MM.1S (cell line): ENCODE measurements at regions not wholly inside any gene's neighbourhood (a gene's known extent, or its start where the extent isn't known, plus 50 kb on each side); places are given as distances from the start of the nearest gene placed in this dataset.
A peak's percentile ranks its signal among the peaks of the same experiment; 100 is the strongest.

Source experiments
- DNase-seq: peaks from one replicate; pipeline ENCODE4 v3.0.0-alpha.2; 2015
- H2AFZ ChIP-seq: fragments of 300-600 bp; sonication (generic); 2 replicates; pipeline ENCODE4 v1.6.0; 2016; ENCODE audit warnings: antibody characterized with exemption, low read length
- H3F3A ChIP-seq: fragments of 300-600 bp; sonication (generic); 2 replicates; pipeline ENCODE4 v1.6.1; 2016; ENCODE audit warnings: mild to moderate bottlenecking, antibody characterized with exemption, low read length, moderate library complexity, mixed read lengths; ENCODE audit not compliant: insufficient read depth
- H3K27ac ChIP-seq: fragments of 300-600 bp; sonication (generic); 2 replicates; pipeline ENCODE4 v1.5.1; 2016; ENCODE audit warnings: mild to moderate bottlenecking, low read length
- H3K27me3 ChIP-seq: fragments of 300-600 bp; sonication (generic); replicated peaks from 2 replicates; pipeline ENCODE4 v1.6.0; 2016; ENCODE audit warnings: low read length; ENCODE audit not compliant: insufficient read depth
- H3K36me3 ChIP-seq: fragments of 300-600 bp; sonication (generic); replicated peaks from 2 replicates; pipeline ENCODE4 v1.6.1; 2016; ENCODE audit warnings: mild to moderate bottlenecking, low read length, mixed read lengths; ENCODE audit not compliant: insufficient read depth
- H3K4me1 ChIP-seq: fragments of 300-600 bp; sonication (generic); 2 replicates; pipeline ENCODE4 v1.6.1; 2016; ENCODE audit warnings: low read length, mixed read lengths
- H3K4me2 ChIP-seq: fragments of 300-600 bp; sonication (generic); 2 replicates; pipeline ENCODE4 v1.6.0; 2016; ENCODE audit warnings: low read depth, low read length
- H3K4me3 ChIP-seq: fragments of 300-600 bp; sonication (generic); 2 replicates; pipeline ENCODE4 v1.5.1; 2016; ENCODE audit warnings: low read length, mixed read lengths
- H3K79me2 ChIP-seq: fragments of 300-600 bp; sonication (generic); 2 replicates; pipeline ENCODE4 v1.6.1; 2016; ENCODE audit warnings: mixed run types, low read length, mixed read lengths
- H3K9ac ChIP-seq: fragments of 300-600 bp; sonication (generic); 2 replicates; pipeline ENCODE4 v1.6.1; 2016; ENCODE audit warnings: low read length, mixed read lengths
- H3K9me2 ChIP-seq: fragments of 300-600 bp; sonication (generic); replicated peaks from 2 replicates; pipeline ENCODE4 v1.6.1; 2016; ENCODE audit warnings: mild to moderate bottlenecking, low read length, mixed read lengths; ENCODE audit not compliant: insufficient read depth
- H3K9me3 ChIP-seq: fragments of 300-600 bp; sonication (generic); replicated peaks from 2 replicates; pipeline ENCODE4 v1.6.1; 2016; ENCODE audit warnings: mild to moderate bottlenecking, low read length, mixed read lengths; ENCODE audit not compliant: insufficient read depth
- H4K20me1 ChIP-seq: fragments of 300-600 bp; sonication (generic); 2 replicates; pipeline ENCODE4 v1.6.1; 2016; ENCODE audit warnings: mild to moderate bottlenecking, low read length, moderate library complexity, mixed read lengths; ENCODE audit not compliant: insufficient read depth
- EZH2 ChIP-seq: fragments of 300-600 bp; sonication (generic); optimal IDR thresholded peaks from 2 replicates; pipeline ENCODE3; 2017; ENCODE audit warnings: low read depth, mild to moderate bottlenecking, antibody characterized with exemption, low read length, mixed read lengths
- EZH2phosphoT487 ChIP-seq: fragments of 300-600 bp; sonication (generic); IDR thresholded peaks from 2 replicates; pipeline ENCODE4 v1.6.1; 2018; ENCODE audit warnings: antibody characterized with exemption, low read length
- TF ChIP-seq, protein P1 (sequence below): fragments of 300-600 bp; sonication (generic); IDR thresholded peaks from 2 replicates; pipeline ENCODE4 v1.5.1; 2016; ENCODE audit warnings: antibody characterized with exemption, low read length, mixed read lengths

DNA sequence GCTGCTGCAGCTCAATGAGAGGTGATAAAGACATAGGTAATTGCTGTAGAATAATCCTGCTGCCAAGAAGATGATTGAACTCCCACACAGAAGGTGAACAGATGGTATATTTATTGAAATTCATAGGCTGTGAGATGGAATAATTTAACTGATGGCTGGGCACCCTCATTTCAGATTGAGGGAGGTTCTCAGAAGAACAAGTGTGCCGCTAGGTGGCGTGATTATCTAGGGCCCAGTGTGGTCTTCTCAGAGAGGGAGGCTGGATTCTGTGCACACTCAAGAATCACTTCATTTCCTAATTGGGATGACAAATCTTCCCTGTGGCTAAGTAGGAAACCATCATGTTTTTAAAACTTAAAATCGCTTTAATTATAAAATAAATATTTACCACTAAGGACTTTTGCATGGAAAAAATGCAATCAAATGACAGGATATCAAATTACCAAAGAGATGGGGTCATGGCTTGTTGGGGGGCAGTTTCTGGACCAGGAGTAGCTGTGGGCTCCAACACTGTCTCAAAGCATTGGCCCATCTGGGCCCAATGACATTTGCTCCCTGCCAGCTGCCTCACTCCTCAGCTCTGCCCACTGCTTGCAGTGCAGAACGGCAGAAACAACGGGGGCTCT, 132.3 kb downstream of the SNAPC1 start:
- Histone ChIP-seq H3K9ac (no peak overlapping the region), H3K27me3 (no peaks in the 10 kb centered on the region), H3K4me1 (no peaks in the 10 kb centered on the region), H3K79me2 (no peaks in the 10 kb centered on the region), H2AFZ (no peak overlapping the region), H3K4me2 (no peak overlapping the region), H3K4me3 (no peak overlapping the region), H3K27ac (no peak overlapping the region), H3K9me3 (no peaks in the 10 kb centered on the region), H3F3A (no peaks in the 10 kb centered on the region), H3K36me3 (no peaks in the 10 kb centered on the region), H4K20me1 (no peaks in the 10 kb centered on the region), H3K9me2 (no peaks in the 10 kb centered on the region)
- DNase-seq: peak; percentile 9
- TF ChIP-seq, protein P1, sequence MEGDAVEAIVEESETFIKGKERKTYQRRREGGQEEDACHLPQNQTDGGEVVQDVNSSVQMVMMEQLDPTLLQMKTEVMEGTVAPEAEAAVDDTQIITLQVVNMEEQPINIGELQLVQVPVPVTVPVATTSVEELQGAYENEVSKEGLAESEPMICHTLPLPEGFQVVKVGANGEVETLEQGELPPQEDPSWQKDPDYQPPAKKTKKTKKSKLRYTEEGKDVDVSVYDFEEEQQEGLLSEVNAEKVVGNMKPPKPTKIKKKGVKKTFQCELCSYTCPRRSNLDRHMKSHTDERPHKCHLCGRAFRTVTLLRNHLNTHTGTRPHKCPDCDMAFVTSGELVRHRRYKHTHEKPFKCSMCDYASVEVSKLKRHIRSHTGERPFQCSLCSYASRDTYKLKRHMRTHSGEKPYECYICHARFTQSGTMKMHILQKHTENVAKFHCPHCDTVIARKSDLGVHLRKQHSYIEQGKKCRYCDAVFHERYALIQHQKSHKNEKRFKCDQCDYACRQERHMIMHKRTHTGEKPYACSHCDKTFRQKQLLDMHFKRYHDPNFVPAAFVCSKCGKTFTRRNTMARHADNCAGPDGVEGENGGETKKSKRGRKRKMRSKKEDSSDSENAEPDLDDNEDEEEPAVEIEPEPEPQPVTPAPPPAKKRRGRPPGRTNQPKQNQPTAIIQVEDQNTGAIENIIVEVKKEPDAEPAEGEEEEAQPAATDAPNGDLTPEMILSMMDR: peak; percentile 52
- TF ChIP-seq EZH2 (no peak), EZH2phosphoT487 (no peak)

DNA sequence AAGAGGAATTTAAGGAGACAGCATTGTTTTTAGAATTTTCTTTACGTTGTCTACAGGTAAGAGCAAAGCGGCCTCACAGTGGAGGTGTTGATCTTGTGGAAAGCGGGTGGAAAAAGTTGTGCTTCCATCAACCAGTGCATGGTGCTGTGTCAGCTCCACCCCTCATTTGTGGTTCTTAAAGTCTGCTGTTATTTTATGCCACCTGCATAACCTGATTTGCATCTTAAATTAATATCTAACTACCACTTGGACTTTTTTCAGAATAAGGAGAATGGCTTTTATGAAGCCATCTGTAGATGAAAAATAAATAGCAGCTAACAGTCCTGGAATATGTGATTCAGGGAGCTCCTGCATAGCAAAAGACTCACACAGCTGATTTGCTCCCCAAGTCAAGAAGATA, 135.1 kb downstream of the SNAPC1 start:
- no peaks in the 10 kb centered on the region for H3K36me3 ChIP-seq
- H3K9ac ChIP-seq: no peak overlapping the region
- H2AFZ ChIP-seq: no peak overlapping the region
- no peak for TF ChIP-seq EZH2
- no peaks in the 10 kb centered on the region for H3F3A ChIP-seq
- no peak overlapping the region for H3K27ac ChIP-seq
- H3K4me1 ChIP-seq: no peaks in the 10 kb centered on the region
- no peak for DNase-seq
- no peaks in the 10 kb centered on the region for H3K27me3 ChIP-seq
- no peaks in the 10 kb centered on the region for H3K9me3 ChIP-seq
- no peak overlapping the region for H3K4me3 ChIP-seq
- no peaks in the 10 kb centered on the region for H3K9me2 ChIP-seq
- H4K20me1 ChIP-seq: no peaks in the 10 kb centered on the region
- H3K79me2 ChIP-seq: no peaks in the 10 kb centered on the region
- H3K4me2 ChIP-seq: no peak overlapping the region

DNA sequence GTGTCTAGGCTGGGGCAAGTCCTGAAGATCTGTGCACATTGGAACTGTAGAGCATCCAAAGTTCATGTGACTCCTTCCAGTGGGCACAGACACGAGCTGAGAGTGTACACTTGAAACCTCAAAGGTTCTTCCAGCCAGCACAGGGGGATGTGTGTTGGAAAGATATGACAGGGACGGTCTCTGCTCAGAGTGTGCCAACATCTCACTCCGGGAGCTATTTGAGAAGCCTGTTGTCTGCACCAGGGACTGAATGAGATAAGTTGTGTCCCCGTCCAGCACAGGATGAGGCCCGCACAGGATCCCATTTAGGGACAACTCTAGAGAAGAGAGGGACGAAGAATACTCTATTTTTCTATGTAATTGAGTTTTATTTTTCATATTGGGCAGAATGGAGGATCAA, 136.3 kb downstream of the SNAPC1 start:
- Histone ChIP-seq H3K4me1 (no peaks in the 10 kb centered on the region), H3K36me3 (no peaks in the 10 kb centered on the region), H3F3A (no peaks in the 10 kb centered on the region), H3K4me3 (no peak overlapping the region), H3K79me2 (no peaks in the 10 kb centered on the region), H3K9me2 (no peaks in the 10 kb centered on the region), H2AFZ (no peak overlapping the region), H3K9ac (no peak overlapping the region), H3K27ac (no peak overlapping the region), H3K27me3 (no peaks in the 10 kb centered on the region), H3K4me2 (no peak overlapping the region), H4K20me1 (no peaks in the 10 kb centered on the region), H3K9me3 (no peaks in the 10 kb centered on the region)
- no peak for DNase-seq
- TF ChIP-seq EZH2phosphoT487 (no peak), EZH2 (no peak)
- TF ChIP-seq, protein P1: no peak

DNA sequence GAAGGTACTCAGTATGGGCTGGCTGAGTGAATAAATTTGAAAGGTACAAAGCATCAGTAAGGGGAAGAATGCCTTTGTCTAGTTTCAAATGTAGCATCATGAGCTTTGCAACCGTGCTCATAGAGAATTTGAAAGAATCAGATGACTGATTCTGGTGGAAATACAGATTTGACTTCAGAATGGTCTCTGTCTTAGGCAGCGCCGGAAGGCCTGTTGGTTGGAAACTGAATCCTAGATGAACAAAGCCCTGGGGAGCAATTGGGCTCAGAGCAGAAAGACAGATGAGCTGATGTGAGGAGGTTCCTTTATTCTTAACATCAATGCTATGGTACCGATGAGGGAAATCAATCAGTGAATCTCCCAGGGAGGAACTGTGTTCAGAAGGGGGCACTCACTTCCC, 137.3 kb downstream of the SNAPC1 start:
- H2AFZ ChIP-seq: no peak overlapping the region
- H3K27me3 ChIP-seq: no peaks in the 10 kb centered on the region
- DNase-seq: no peak
- TF ChIP-seq EZH2phosphoT487 (no peak), EZH2 (no peak)
- TF ChIP-seq, protein P1: no peak
- H3K4me3 ChIP-seq: no peak overlapping the region
- no peaks in the 10 kb centered on the region for H3K4me1 ChIP-seq
- no peaks in the 10 kb centered on the region for H3K79me2 ChIP-seq
- H3K27ac ChIP-seq: no peak overlapping the region
- no peaks in the 10 kb centered on the region for H3K36me3 ChIP-seq
- H3F3A ChIP-seq: no peaks in the 10 kb centered on the region
- no peaks in the 10 kb centered on the region for H4K20me1 ChIP-seq
- no peaks in the 10 kb centered on the region for H3K9me3 ChIP-seq
- H3K9ac ChIP-seq: no peak overlapping the region
- no peaks in the 10 kb centered on the region for H3K9me2 ChIP-seq
- no peak overlapping the region for H3K4me2 ChIP-seq
